GM10266 (cell line): ENCODE measurements at regions not wholly inside any gene's neighbourhood (a gene's known extent, or its start where the extent isn't known, plus 50 kb on each side); places are given as distances from the start of the nearest gene placed in this dataset.

Source experiments
- DNase-seq: peaks from one replicate; pipeline ENCODE4 v3.0.0; 2012; ENCODE audit errors: extremely low spot score
- TF ChIP-seq, protein P1 (sequence below): IDR thresholded peaks from 2 replicates; pipeline ENCODE4 v1.5.1; 2012; ENCODE audit warnings: mild to moderate bottlenecking, low read depth; ENCODE audit not compliant: control insufficient read depth, insufficient read depth; ENCODE audit errors: missing control alignments

DNA sequence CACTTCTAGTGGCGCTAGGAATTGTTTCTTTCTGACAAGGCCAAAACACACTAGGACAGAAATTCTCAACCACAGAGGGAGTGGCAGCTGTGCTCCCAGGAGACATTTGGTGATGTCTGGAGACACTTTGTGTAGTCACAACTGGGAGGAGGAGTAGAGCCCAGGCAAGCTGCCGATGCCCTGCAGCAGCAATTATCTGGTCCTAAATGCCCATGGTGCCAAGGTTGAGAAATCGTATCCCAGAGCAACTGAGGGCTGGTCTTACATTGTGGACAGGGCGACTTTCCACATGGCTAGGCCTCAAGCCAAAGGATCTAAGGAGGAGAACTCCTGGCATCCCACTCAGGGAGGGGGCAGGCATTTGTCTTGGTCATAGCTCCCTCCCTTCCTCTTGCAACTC is 259.9 kb downstream of the GADD45G start:
- TF ChIP-seq, protein P1, sequence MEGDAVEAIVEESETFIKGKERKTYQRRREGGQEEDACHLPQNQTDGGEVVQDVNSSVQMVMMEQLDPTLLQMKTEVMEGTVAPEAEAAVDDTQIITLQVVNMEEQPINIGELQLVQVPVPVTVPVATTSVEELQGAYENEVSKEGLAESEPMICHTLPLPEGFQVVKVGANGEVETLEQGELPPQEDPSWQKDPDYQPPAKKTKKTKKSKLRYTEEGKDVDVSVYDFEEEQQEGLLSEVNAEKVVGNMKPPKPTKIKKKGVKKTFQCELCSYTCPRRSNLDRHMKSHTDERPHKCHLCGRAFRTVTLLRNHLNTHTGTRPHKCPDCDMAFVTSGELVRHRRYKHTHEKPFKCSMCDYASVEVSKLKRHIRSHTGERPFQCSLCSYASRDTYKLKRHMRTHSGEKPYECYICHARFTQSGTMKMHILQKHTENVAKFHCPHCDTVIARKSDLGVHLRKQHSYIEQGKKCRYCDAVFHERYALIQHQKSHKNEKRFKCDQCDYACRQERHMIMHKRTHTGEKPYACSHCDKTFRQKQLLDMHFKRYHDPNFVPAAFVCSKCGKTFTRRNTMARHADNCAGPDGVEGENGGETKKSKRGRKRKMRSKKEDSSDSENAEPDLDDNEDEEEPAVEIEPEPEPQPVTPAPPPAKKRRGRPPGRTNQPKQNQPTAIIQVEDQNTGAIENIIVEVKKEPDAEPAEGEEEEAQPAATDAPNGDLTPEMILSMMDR: no peak
- DNase-seq: no peak

DNA sequence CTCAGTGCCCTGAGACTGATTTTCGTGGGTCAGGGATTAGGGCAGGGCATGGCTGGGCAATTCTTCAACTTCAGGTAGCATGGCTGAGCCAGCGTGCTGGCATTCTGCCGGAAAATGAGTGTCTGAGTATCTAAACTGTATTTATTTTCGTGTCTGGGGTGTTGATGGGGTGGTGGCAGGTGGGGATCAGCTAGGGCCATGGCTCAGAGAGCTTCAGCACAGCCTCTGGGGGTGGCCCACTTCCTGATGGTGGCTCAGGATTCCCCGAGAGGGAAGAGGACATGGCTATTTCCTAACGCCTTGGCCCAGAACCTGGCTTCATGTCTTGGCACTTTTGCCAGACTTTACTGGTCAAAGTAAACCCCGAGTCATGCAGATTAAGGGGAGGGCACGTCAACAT is 260.5 kb downstream of the GADD45G start:
- TF ChIP-seq, protein P1: no peak
- DNase-seq: no peak

DNA sequence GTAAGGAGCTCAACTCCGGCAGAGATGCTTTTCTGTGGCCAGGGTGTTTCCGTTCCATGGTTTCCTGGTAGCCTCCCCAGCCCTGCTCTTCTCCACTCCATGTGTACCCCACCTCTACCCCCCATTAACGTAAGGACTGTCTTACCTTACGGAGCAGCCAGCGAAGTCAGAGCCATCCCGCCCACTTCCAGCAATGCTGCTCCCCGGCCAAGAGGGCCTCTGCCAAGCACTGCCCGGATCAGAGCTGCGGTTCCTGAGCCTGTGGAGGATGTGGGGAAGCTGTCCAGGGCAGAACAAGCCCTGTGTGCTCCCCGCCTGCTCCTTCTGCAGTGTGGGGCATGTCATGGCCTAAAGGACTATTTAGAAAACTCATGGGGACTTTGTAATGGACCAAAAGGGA is 261.2 kb downstream of the GADD45G start:
- TF ChIP-seq, protein P1: no peak
- no peak for DNase-seq

GRCh38 chr9:89866701-89867100 is 261.9 kb downstream of the GADD45G start:
- no peak for DNase-seq
- TF ChIP-seq, protein P1: no peak

- DNase-seq: no peak
These were observed 263.3 kb downstream of the GADD45G start for GRCh38 chr9:89868100-89868499.

DNA sequence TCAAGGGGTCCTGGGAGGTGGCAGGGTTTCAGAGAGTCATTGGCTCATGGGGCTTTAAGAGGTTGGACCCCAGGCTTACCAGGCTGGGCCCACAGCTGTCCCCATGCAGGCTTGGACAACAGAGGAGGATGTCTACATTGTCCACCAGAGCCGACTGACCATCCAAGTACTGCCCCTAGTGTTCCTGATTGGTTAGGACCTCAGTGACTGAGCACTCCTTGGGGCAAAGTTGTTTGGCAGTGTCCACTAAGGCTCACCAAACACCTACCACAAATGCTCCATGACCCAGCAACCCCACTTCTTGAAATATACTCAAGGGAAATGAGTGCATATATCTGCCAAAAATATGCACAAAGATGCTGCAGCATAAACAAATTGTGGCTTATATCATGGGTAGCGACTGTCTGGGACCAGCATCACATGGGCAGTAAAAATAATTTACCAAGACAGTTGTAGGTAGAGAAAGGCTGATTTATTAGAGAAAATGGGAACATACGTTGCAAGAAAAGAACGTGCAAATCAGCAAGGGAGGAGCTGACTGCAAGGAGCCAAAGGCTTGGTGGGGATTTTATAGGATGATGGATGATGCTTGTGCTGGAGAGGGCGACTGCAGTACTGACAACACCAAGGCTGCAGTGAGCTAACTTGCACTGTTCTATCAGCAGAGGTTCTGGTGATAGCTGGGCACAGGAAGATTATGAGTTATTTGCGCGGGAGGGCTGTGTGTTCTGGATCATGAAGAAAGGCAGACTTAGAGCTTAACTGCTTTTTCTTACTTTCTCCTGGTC is 265.2 kb downstream of the GADD45G start:
- DNase-seq: no peak
- TF ChIP-seq, protein P1: no peak

More at GRCh38 chr9:89868100-89868499, 263.3 kb downstream of the GADD45G start:
- TF ChIP-seq, protein P1: no peak

DNA sequence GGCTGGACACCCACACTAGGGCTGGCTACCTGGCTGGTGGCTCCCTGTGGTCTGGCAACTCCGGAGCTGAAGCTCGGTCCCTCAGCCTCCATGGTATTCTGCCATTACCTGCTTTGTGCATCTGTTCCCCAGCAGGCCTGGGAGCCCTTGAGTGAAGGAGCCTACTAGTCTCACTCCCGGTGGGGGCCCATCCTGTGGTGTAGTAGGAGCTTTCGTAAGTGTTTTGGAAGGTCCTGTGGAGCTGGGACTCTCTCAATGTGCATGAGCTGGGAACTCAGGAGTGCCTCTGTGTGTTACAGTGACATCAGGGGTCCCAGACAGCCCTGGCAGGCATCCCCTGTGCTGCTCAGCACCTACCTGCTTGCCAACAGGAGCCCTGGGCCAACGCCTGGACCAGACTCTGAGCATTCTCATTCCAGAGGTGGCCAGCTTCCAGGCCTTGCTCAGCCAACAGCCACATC is 267.1 kb downstream of the GADD45G start:
- DNase-seq: no peak
- TF ChIP-seq, protein P1: no peak
